Activated CD8-positive, alpha-beta memory T cell treated with anti-CD3 and anti-CD28 coated beads for 48 hours (primary cell): ENCODE measurements at regions not wholly inside any gene's neighbourhood (a gene's known extent, or its start where the extent isn't known, plus 50 kb on each side); places are given as distances from the start of the nearest gene placed in this dataset.
"Not testable (repeated sequence)": the region's sequence is repeated elsewhere in the genome, so short reads cannot be mapped to it uniquely, and the experiment has no call there.

Experiments
- DNase-seq, 3 experiments: peaks; one replicate each; pipeline ENCODE4 v3.0.0-alpha.2; 2020; ENCODE audit warnings: low read depth in 2 of 3, low spot score in 2 of 3

DNA sequence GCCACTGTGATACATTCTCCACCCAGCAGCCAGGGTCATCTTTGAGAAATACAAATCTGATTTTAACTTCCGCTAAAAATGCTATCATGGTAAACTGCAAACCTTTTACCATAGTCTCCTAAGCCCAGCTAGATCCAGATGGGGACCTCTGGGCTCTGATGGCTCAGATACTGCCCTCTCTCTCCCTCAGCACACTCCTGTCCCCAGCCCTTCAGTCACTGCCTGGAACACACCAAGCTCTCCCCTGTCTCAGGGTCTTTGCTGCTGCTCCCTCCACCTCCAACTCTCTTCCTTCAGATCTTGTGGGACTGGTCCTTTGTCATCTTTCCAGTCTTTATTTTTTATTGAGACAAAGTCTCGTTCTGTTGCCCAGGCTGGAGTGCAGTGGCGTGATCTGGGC lies 65.1 kb downstream of the SPRY4 start:
- no peak for DNase-seq

DNA sequence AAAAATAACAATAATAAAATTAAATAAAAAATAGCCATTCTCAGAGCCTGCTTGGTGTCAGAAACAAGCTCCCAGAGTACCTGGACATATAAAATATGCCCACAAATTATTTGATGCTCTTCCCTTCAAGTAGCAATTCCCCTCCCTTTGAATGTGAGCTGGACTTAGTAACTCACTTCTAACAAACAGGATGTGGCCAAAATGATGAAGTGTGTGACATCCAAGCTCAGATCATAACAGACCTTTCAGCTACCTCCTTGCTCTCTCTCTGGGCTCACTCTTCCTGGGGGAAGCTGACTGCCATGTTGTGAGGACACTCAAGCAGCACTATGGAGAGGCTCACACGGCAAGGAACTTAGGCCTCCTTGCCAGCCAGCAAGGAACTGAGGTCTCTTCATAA lies 69.0 kb downstream of the SPRY4 start:
- DNase-seq: no peak

DNA sequence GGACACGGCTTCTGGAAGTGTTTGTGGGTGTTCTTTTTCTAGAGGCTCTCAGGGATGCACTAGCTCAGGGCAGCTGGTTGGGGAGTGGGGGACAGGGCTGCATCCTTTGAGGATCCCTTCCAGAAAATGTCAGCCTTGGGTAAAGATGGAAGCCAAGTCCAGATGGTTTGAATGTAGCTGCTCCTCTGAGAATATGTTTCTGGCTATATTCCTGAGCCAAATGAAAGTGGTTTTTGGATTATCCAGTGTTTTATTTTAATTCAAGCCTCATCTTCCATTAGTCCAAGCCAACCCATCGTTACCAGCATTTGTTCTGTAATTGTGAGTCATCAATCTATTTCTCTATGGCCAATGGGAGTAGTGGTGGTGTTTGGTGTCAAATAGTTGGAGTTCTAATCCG lies 70.4 kb downstream of the SPRY4 start:
- DNase-seq: no peak

DNA sequence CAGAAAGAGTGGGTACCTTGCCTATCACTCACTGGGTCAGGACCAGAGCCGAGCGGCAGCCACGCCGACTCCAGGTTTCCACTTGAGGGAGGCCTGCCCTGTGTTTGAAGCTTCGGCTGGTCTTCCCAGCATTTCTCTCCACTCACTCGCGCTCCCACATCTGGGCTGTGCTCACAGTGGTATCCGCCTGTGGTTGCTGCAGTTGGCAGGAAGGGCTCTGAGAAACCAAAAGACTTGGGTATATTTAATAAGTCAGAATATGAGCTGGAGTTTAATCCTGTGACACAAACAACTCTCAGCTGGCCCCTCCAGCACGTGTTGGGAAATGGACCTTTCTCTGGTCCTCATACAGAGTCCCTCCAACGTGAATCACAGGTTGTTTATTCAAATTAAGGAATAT lies 70.9 kb downstream of the SPRY4 start:
- DNase-seq: no peak

DNA sequence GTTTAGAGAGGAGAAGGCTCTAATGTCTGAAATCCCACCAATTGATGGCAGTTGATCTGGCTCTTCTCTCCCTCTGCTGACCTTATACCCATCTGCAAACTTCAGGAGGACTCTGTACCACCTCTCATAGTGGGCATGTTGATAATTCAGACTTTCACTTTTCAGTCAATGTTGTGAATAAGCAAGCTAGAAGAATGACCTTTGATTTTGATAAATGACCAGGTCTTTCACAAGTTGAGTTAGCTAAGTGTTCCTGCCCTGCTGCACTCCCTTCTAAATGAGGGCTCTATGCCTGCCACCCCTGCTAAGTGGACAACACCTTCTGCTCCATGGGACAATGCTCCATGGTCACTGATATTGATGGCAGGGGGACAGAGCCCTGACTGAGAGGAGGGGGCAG lies 74.7 kb downstream of the SPRY4 start:
- no peak for DNase-seq

DNA sequence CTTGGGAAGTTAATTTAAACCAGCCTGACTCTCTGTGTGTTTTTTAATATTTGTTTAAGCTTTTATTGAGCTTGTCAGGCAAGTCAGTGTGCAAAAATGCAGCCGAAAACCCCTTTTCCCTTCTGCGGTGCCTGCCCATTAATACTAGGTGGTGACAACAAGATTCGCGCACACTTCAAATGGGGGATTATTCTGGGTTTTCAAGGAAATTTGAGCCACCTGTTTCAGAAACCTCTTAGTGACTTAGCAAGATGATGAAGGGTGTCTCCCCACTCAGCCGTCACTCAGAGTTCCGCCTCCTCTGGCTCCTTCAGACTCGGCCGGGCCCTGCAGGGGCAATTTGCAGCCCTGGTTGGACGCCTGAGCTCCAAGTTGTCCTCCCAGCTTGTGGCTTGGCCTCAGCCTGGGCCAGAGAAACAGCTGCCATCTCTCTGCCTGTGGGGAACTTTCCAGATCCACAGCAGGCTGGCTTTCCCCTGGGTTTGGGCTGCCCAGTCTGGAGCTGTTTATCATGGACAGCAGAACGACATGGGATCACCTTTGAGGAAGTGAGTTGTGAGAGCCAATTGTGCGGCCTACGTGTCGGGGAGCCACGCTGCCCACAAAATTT lies 75.9 kb downstream of the SPRY4 start:
- DNase-seq: no peak

DNA sequence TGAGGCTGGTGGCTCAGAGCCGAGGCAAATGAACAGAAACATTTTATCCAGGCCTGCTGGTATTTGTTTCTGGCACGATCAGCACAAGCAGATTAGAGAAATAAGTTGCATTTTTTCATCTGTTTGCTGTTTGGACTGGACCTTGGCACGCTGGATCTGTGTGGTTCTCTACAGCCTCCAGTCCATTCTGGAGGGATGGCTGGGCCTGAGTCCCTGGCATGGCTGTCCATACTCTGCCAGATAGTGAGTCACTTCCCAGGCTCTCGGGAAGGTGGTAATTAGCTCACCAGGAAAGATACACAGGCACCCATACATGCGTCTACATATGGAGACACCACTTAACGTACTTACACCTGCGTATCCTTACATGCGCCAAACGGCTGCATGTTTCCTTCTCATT lies 78.6 kb downstream of the SPRY4 start:
- no peak for DNase-seq

DNA sequence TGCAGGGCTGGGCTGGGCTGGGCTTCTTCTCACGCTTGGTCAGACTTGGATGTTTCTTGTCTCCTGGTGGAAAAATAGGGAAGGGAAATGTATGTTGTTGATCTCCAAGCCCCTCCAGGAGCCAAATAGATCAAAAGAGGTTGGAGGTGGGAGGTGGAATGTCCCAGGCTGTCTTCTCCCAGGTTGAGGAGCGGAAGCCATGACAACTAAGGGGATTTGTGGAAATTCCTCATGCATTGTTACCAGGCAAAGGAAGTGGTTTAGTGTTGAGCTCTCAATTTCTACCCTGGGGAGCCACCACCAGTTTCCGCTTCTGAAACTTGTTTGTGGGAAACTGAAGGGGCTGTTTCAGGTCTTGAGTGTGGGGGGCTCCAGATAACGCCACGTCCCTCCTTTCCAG lies 79.0 kb downstream of the SPRY4 start:
- no peak for DNase-seq

DNA sequence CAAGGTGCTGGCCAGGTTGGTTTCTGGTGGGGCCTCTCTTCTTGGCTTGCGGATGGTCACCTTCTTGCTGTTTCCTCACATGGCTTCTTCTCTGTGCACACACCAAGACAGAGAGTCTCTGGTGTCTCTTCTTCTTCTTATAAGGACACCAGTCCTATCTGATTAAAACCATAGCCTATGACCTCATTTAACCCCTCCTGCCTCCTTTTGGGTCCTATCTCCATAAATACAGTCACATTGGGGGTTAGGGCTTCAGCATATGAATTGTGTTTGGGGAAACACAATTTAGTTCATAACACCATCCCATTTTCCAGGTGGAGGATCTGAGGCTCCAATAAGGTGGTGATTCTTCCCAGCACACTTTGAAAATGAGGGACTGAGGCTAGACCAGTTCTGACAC lies 80.4 kb downstream of the SPRY4 start:
- DNase-seq: no peak

DNA sequence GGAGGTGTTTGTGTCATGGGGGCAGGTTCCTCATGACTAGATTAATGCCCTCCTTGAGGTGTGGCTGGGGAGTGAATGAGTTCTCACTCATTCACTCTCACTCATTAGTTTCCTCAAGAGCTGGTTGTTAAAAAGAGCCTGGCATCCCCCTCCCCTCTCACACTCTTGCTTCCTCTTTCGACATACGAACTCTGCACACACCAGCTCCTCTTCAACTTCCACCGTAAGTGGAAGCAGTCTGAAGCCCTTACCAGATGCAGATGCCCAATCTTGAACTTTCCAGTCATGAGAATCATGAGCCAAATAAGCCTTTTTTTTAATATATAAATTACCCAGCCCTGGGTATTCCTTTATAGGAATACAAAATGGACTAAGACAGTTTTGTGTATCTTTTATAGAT lies 82.5 kb downstream of the SPRY4 start:
- DNase-seq: no peak

DNA sequence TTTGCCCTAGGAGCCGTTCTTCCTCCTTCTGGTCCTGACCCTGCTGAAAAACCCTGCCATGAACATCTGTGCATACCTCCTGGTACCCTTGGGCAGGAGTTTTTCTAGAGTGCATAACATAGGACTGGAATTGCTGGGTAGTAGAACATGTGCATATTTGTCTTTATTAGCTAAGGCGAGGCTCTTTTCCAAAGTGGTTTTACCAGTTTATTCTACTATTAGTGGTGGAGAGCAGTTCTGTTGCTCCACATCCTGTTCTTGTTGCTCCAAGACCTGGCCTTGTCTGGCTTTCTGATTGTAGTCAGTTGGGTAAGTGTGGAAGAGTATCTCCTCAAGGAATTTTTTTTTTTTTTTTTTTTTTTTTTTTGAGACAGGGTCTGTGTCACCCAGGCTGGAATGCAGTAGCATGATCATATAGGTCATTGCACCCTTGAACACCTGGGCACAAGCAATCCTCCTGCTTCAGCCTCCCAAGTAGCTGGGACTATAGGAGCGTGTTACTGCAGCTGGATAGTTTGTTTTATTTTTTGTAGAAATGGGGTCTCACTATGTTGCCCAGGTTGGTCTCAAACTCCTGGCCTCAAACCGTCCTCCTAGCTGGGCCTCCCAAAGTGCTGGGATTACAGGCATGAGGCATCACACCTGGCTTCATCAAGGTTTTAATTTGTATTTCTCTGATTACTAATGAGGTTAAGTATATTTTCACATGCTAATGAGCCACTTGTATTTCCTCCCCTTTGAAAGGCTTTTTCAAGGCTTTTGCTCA lies 85.2 kb downstream of the SPRY4 start:
- no peak for DNase-seq

DNA sequence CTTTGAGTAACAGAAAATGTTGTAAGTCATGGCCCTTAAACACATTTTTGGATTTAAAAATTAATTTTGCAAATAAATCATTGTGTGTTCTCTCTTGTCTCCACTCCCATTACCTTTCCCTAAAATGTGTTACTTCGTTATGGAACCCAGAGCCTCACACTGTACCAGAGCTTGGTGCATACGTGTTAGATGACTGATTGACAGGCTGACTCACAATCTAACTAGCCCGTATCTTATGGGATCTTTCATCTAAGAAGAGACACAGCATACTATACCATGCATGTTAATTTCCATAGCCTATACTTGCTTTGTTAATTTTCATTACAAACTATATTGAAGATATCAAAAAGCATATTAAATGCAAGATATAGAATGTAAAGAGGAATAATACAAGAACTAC lies 87.1 kb downstream of the SPRY4 start:
- no peak for DNase-seq

DNA sequence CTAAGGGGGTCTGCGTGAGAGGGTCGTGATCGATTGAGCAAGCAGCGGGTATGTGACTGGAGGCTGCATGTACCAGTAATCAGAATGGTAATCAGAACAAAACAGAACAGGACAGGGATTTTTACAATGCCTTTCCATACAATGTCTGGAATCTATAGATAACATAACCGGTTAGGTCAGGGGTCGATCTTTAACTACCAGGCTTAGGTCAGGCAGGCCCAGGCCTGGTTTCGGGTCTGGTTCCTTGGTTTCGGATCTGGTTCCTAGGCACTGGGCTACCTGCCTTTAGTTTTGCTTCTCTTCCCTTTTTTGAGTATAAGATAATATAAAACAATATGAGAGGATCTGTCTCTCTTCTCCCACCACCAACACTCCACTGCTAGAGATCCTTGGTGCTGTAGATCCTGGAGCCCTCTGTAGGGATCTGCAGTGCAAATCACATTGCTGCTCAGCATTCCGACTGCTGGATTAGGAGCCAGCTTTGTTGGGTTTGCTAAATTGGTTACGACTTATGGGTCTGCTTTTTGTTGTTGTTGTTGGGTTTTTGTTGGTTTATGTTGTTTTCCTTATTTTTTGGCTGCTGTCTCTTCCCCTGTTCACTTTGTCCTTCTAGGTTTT lies 88.0 kb downstream of the SPRY4 start:
- not testable (repeated sequence) for DNase-seq

DNA sequence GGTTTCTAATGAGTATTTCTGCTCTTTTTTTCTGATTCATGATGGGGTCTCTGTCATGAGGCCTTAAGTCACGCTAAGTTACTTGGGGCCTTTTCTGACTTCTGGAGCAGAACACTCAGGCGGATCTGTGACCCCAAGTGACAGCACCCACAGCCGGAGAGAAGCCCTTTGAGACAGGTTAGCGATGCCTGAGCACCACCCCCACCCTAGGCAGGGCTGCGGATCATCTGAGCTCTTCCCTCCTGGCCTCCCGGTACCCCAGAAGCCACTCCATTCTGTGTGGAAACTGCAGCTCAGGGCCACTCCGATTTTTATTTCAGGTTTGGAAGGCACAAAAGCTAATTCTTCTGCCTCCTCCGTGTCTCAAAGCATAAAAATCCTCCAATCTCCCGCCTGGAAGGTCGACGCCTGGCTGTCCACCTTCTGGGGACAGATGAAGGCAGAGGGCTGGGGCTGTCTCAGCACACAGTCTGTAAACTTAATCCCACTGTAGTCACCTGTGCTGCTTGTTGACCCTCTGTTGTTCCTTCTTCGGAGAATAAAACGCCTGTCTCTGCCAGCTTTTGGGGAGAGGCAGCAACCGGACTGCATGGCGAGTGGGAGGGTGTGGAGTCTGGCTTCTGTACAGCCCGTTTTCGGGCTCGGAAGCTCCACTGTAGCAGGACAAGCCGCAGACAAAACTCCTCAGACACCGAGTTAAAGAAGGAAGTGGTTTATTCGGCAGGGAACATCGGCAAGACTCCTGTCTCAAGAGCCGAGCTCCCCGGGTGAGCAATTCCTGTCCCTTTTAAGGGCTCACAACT lies 88.8 kb downstream of the SPRY4 start:
- DNase-seq: no peak

DNA sequence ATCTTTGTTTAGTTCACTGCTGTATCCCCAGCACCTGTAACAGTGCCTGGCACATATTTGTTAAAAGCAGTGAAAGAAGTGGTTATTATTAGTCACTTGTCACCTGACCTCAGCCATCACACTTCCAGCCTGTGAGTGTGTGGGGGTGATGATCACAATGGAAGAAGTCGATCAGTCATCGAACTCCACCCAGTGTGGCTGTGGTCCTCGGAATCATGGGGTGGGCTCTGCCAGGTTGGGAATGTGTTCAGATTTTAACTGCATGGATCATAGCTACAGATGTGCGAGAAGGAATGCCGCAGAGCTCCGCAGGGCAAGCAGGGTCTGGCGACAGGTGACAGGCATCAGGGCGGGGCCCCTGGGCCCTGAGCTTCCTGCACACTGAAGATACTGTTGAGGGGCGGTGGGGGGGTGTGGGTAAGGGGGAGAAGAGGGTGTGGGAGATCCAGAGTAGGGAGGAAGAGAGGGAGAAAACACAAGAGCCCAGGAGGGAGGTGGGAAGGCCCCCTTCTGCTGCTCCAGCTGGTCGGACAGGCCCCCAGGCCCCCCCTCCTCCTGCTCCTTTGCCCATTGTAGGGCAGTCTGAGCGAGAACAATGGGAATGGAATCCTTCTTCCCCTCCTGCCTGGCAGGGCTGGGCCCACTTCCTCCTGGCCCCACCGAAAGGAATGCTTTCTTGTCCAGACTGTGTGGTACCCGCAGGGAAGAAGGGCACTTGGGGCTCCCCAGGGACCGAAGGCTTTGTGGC lies 89.6 kb downstream of the SPRY4 start:
- peak in 1 of 3 experiments; percentile 9 for DNase-seq

DNA sequence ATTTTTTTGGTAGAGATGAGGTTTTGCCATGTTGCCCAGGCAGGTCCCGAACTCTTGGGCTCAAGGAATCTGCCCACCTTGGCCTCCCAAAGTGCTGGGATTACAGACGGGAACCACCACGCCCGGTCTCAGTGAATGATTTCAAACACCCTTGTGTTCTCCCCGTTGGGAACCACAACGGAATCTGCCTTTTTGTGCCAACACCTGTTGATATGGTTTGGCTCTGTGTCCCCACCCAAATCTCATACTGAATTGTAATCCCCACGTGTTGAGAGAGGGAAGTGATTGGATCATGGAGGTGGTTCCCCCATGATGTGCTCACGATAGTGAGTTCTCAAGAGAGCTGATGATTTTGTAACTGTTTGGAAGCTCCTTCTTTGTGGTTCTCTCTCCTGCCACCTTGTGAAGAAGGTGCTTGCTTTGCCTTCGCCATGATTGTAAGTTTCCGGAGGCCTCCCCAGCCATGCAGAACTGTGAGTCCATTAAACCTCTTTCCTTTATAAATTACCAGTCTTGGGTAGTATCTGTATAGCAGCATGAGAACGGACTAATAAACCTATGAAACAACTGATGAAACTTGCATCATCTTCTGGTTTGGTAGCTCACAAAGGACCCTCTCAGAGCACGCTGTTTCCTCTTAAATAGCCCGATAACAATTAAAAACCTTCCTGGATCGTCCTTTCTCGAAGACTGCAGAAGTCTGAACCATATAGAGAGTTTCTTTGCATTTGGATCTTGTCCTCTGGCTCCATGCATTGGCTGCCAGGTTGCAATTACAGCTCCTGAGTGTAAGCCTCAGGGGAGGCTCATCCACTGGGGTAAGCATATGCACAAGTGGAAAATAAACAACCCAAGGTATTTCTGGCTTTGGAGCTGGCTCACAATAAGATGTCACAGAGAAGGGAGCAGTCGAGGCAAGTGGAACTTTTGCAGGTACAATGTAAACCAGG lies 91.5 kb downstream of the SPRY4 start:
- no peak for DNase-seq

DNA sequence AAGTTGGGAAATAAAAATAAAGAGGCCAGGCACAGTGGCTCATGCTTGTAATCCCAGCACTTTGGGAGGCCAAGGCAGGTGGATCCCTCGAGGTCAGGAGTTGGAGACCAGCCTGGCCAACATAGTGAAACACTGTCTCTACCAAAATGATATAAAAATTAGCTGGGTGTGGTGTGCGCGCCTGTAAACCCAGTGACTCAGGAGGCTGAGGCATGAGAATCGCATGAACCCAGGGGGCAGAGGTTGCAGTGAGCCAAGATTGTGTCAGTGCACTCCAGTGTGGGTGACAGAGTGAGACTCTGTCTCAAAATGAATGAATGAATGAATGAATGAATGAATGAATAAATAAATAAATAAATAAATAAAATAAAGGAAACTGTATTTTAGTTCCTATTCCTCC lies 93.9 kb downstream of the SPRY4 start:
- not testable (repeated sequence) for DNase-seq

DNA sequence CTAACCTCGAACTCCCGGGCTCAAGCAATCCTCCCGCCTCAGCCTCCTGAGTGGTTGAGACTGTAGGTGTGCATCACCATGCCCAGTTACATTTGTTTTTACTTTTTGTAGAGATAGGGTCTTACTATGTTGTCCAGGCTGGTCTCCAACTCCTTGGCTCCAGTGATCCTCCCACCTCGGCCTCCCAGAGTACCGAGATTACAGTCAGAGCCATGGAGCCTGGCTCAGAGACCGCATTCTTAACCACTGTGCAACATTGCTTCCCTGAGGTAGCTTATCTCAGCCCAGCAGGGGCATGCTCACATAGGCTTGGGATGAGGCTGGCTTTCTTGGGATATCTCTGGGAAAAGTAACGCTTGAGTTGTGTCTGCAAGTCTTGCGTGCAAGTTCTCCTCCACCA lies 99.7 kb downstream of the SPRY4 start:
- no peak for DNase-seq

DNA sequence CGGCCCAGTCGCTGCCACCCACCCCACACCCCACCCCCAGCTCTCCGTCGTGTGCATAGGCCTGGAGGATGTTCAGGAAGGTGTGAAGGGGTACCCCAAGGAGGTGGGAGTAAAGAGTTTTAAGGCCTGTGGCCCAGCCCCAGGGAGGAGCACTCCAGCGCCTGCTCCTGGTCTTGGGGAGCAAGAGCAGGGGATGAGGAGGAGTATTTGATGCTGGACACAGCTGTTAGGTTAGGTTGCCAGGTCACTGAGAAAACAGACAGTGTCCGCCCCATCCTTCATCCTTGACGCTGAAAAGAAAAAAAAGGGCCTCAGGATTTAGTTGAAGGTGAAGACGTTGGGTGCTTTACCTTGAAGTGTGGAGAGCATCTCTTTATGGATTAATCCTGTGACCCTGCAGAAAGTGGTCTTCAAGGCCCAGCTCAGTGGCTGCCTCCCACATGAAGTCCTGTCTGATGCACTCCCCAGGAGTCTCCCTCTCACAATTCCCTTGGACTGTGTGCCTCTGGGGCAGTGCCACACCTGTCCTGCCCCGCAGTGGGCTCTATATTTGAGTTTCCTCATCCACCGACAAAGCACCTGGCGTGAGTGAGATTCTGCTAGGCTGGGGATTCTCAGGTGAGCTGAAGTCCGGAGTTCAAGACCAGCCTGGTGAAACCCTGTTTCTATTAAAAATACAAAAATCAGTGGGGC lies 101.8 kb downstream of the SPRY4 start:
- no peak for DNase-seq
